ENCODE measurements at regions not wholly inside any gene's neighbourhood (a gene's known extent, or its start where the extent isn't known, plus 50 kb on each side); places are given as distances from the start of the nearest gene placed in this dataset.

DNA sequence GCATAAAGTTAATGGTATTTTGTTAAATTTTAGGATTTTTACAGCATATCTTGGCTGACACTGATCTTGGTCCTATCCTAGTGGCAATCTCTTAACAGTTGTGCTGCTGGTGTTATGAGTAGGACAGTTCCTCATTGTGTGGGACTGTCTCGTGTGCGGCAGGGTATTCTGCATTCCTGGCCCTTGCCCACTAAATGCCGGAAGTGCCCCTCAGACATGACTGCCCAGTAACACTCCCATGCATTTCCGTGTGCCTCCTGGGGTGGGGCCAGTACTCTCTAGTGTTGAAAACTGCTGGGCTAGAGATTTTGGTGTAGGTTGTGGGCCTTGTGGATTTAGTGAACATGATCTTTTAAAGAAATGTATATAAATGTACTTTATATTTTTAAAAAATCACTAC is 227.1 kb upstream of the DMRT1 start:
- Mint-ChIP-seq H3K9me3 (no peaks in the 10 kb centered on the region), H3K4me1 (peaks cover 19% of the 10 kb centered on the region), H3K4me3 (no peak overlapping the region), H3K27ac (no peak overlapping the region), H3K27me3 (ENCODE audit: insufficient read depth, low read depth, poor library complexity) (no peaks in the 10 kb centered on the region), H3K36me3 (ENCODE audit: low read depth) (no peaks in the 10 kb centered on the region)
- Histone ChIP-seq H4K20me1 (replicated peaks; ENCODE audit: insufficient read depth) (no peaks in the 10 kb centered on the region), H3K79me2 (replicated peaks; ENCODE audit: insufficient read depth) (peaks cover 12% of the 10 kb centered on the region; the same call in 1 of the 2 replicates), H3K27ac (ENCODE audit: low read depth) (no peak overlapping the region), H3K27me3 (ENCODE audit: insufficient read depth) (no peaks in the 10 kb centered on the region), H3K9me2 (ENCODE audit: insufficient read depth) (no peaks in the 10 kb centered on the region), H3K36me3 (ENCODE audit: insufficient read depth) (no peaks in the 10 kb centered on the region), H3K4me1 (ENCODE audit: insufficient read depth) (peaks cover 9% of the 10 kb centered on the region), H3K4me2 (no peak overlapping the region), H3K4me3 (no peak overlapping the region), H3F3A (replicated peaks; ENCODE audit: low read depth) (no peaks in the 10 kb centered on the region), H2AFZ (no peak overlapping the region)
- no peak for DNase-seq (ENCODE audit: low spot score)
- TF ChIP-seq EZH2 (IDR thresholded peaks at IDR 0.05; ENCODE audit: low read depth, unreplicated experiment) (no peak), ZNF114 (CRISPR knock-in tag; IDR thresholded peaks at IDR 0.05) (no peak), POLR2AphosphoS5 (IDR thresholded peaks at IDR 0.05; ENCODE audit: low read depth) (no peak), CREB1 (CRISPR knock-in tag; IDR thresholded peaks at IDR 0.05; ENCODE audit: low read depth) (no peak), NANOG (IDR thresholded peaks at IDR 0.05; ENCODE audit: borderline replicate concordance) (no peak), JUNB (IDR thresholded peaks at IDR 0.05; ENCODE audit: unreplicated experiment) (no peak), ZNF331 (CRISPR knock-in tag; IDR thresholded peaks at IDR 0.05; ENCODE audit: low read depth) (no peak), EZH2phosphoT487 (IDR thresholded peaks at IDR 0.05; ENCODE audit: unreplicated experiment) (no peak), STAT1 (IDR thresholded peaks at IDR 0.05; ENCODE audit: unreplicated experiment) (no peak)
- TF ChIP-seq, protein P1, sequence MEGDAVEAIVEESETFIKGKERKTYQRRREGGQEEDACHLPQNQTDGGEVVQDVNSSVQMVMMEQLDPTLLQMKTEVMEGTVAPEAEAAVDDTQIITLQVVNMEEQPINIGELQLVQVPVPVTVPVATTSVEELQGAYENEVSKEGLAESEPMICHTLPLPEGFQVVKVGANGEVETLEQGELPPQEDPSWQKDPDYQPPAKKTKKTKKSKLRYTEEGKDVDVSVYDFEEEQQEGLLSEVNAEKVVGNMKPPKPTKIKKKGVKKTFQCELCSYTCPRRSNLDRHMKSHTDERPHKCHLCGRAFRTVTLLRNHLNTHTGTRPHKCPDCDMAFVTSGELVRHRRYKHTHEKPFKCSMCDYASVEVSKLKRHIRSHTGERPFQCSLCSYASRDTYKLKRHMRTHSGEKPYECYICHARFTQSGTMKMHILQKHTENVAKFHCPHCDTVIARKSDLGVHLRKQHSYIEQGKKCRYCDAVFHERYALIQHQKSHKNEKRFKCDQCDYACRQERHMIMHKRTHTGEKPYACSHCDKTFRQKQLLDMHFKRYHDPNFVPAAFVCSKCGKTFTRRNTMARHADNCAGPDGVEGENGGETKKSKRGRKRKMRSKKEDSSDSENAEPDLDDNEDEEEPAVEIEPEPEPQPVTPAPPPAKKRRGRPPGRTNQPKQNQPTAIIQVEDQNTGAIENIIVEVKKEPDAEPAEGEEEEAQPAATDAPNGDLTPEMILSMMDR (conservative IDR thresholded peaks at IDR 0.05; ENCODE audit: low read depth in 2 of 2) = no peak
- TF ChIP-seq, protein P2, sequence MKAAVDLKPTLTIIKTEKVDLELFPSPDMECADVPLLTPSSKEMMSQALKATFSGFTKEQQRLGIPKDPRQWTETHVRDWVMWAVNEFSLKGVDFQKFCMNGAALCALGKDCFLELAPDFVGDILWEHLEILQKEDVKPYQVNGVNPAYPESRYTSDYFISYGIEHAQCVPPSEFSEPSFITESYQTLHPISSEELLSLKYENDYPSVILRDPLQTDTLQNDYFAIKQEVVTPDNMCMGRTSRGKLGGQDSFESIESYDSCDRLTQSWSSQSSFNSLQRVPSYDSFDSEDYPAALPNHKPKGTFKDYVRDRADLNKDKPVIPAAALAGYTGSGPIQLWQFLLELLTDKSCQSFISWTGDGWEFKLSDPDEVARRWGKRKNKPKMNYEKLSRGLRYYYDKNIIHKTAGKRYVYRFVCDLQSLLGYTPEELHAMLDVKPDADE (IDR thresholded peaks at IDR 0.05) = no peak
- TF ChIP-seq, protein P3, sequence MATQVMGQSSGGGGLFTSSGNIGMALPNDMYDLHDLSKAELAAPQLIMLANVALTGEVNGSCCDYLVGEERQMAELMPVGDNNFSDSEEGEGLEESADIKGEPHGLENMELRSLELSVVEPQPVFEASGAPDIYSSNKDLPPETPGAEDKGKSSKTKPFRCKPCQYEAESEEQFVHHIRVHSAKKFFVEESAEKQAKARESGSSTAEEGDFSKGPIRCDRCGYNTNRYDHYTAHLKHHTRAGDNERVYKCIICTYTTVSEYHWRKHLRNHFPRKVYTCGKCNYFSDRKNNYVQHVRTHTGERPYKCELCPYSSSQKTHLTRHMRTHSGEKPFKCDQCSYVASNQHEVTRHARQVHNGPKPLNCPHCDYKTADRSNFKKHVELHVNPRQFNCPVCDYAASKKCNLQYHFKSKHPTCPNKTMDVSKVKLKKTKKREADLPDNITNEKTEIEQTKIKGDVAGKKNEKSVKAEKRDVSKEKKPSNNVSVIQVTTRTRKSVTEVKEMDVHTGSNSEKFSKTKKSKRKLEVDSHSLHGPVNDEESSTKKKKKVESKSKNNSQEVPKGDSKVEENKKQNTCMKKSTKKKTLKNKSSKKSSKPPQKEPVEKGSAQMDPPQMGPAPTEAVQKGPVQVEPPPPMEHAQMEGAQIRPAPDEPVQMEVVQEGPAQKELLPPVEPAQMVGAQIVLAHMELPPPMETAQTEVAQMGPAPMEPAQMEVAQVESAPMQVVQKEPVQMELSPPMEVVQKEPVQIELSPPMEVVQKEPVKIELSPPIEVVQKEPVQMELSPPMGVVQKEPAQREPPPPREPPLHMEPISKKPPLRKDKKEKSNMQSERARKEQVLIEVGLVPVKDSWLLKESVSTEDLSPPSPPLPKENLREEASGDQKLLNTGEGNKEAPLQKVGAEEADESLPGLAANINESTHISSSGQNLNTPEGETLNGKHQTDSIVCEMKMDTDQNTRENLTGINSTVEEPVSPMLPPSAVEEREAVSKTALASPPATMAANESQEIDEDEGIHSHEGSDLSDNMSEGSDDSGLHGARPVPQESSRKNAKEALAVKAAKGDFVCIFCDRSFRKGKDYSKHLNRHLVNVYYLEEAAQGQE (IDR thresholded peaks at IDR 0.05; ENCODE audit: unreplicated experiment) = no peak
- TF ChIP-seq, protein P4, sequence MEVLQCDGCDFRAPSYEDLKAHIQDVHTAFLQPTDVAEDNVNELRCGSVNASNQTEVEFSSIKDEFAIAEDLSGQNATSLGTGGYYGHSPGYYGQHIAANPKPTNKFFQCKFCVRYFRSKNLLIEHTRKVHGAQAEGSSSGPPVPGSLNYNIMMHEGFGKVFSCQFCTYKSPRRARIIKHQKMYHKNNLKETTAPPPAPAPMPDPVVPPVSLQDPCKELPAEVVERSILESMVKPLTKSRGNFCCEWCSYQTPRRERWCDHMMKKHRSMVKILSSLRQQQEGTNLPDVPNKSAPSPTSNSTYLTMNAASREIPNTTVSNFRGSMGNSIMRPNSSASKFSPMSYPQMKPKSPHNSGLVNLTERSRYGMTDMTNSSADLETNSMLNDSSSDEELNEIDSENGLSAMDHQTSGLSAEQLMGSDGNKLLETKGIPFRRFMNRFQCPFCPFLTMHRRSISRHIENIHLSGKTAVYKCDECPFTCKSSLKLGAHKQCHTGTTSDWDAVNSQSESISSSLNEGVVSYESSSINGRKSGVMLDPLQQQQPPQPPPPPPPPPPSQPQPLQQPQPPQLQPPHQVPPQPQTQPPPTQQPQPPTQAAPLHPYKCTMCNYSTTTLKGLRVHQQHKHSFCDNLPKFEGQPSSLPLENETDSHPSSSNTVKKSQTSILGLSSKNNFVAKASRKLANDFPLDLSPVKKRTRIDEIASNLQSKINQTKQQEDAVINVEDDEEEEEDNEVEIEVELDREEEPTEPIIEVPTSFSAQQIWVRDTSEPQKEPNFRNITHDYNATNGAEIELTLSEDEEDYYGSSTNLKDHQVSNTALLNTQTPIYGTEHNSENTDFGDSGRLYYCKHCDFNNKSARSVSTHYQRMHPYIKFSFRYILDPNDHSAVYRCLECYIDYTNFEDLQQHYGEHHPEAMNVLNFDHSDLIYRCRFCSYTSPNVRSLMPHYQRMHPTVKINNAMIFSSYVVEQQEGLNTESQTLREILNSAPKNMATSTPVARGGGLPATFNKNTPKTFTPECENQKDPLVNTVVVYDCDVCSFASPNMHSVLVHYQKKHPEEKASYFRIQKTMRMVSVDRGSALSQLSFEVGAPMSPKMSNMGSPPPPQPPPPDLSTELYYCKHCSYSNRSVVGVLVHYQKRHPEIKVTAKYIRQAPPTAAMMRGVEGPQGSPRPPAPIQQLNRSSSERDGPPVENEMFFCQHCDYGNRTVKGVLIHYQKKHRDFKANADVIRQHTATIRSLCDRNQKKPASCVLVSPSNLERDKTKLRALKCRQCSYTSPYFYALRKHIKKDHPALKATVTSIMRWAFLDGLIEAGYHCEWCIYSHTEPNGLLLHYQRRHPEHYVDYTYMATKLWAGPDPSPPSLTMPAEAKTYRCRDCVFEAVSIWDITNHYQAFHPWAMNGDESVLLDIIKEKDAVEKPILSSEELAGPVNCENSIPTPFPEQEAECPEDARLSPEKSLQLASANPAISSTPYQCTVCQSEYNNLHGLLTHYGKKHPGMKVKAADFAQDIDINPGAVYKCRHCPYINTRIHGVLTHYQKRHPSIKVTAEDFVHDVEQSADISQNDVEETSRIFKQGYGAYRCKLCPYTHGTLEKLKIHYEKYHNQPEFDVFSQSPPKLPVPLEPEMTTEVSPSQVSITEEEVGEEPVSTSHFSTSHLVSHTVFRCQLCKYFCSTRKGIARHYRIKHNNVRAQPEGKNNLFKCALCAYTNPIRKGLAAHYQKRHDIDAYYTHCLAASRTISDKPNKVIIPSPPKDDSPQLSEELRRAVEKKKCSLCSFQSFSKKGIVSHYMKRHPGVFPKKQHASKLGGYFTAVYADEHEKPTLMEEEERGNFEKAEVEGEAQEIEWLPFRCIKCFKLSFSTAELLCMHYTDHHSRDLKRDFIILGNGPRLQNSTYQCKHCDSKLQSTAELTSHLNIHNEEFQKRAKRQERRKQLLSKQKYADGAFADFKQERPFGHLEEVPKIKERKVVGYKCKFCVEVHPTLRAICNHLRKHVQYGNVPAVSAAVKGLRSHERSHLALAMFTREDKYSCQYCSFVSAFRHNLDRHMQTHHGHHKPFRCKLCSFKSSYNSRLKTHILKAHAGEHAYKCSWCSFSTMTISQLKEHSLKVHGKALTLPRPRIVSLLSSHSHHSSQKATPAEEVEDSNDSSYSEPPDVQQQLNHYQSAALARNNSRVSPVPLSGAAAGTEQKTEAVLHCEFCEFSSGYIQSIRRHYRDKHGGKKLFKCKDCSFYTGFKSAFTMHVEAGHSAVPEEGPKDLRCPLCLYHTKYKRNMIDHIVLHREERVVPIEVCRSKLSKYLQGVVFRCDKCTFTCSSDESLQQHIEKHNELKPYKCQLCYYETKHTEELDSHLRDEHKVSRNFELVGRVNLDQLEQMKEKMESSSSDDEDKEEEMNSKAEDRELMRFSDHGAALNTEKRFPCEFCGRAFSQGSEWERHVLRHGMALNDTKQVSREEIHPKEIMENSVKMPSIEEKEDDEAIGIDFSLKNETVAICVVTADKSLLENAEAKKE (CRISPR knock-in tag; IDR thresholded peaks at IDR 0.05) = no peak
- ATAC-seq = no peak

All from GM23338 (cell line).